ENCODE measurements at regions not wholly inside any gene's neighbourhood (a gene's known extent, or its start where the extent isn't known, plus 50 kb on each side); places are given as distances from the start of the nearest gene placed in this dataset.

- H3K36me3 ChIP-seq (ENCODE audit: control insufficient read depth, insufficient read depth, low read length) = no peaks in the 10 kb centered on the region
- Mint-ChIP-seq H3K4me3 (no peak overlapping the region), H3K27me3 (ENCODE audit: low read depth in 2 of 2) (no peaks in the 10 kb centered on the region), H3K36me3 (no peaks in the 10 kb centered on the region), H3K9me3 (peaks cover 11 to 12% of the 10 kb centered on the region in 2 donors), H3K4me1 (no peaks in the 10 kb centered on the region), H3K27ac (no peak overlapping the region)
- intact Hi-C loops (cut with micrococcal nuclease) = no loop called here
- H3K9me3 ChIP-seq (ENCODE audit: control insufficient read depth, insufficient read depth, low read length) = no peaks in the 10 kb centered on the region
- TF ChIP-seq CTCF (IDR thresholded peaks at IDR 0.05) = no peak
- no peaks in the 10 kb centered on the region for H3K4me1 ChIP-seq (ENCODE audit: control insufficient read depth, insufficient read depth, low read length)
- ATAC-seq (no peak), DNase-seq (no peak)
- no peak overlapping the region for H3K27ac ChIP-seq (ENCODE audit: low read length)
- H3K27me3 ChIP-seq (ENCODE audit: control insufficient read depth, insufficient read depth, low read length) = no peaks in the 10 kb centered on the region
- H3K4me3 ChIP-seq (ENCODE audit: low read length) = no peak overlapping the region
- 95% methylated on average over 8 of the region's 8 CpGs for WGBS (ENCODE audit: insufficient coverage)
These were observed 407.3 kb upstream of the CDH20 start for GRCh38 chr18:60925892-60926291.

- Mint-ChIP-seq H3K27me3 (ENCODE audit: low read depth in 2 of 2) (no peaks in the 10 kb centered on the region), H3K4me1 (no peaks in the 10 kb centered on the region), H3K27ac (no peak overlapping the region), H3K4me3 (no peak overlapping the region), H3K9me3 (peaks cover 17% of the 10 kb centered on the region in 2 donors), H3K36me3 (no peaks in the 10 kb centered on the region)
- TF ChIP-seq CTCF (IDR thresholded peaks at IDR 0.05) = no peak
- Histone ChIP-seq H3K27me3 (ENCODE audit: control insufficient read depth, insufficient read depth, low read length) (no peaks in the 10 kb centered on the region), H3K27ac (ENCODE audit: low read length) (no peak overlapping the region), H3K36me3 (ENCODE audit: control insufficient read depth, insufficient read depth, low read length) (no peaks in the 10 kb centered on the region), H3K4me3 (ENCODE audit: low read length) (no peak overlapping the region), H3K4me1 (ENCODE audit: control insufficient read depth, insufficient read depth, low read length) (no peaks in the 10 kb centered on the region), H3K9me3 (ENCODE audit: control insufficient read depth, insufficient read depth, low read length) (no peaks in the 10 kb centered on the region)
- DNase-seq (no peak), ATAC-seq (no peak)
- 85% methylated on average over 3 of the region's 3 CpGs for WGBS (ENCODE audit: insufficient coverage)
- intact Hi-C loops (cut with micrococcal nuclease) = no loop called here
These were observed 403.3 kb upstream of the CDH20 start for GRCh38 chr18:60929966-60930365.

GRCh38 chr18:60935041-60935910 lies 398.0 kb upstream of the CDH20 start:
- H3K27me3 Mint-ChIP-seq (ENCODE audit: low read depth in 2 of 2) = no peaks in the 10 kb centered on the region
- Histone ChIP-seq H3K27me3 (ENCODE audit: control insufficient read depth, insufficient read depth, low read length) (no peaks in the 10 kb centered on the region), H3K27ac (ENCODE audit: low read length) (no peak overlapping the region), H3K36me3 (ENCODE audit: control insufficient read depth, insufficient read depth, low read length) (no peaks in the 10 kb centered on the region), H3K4me3 (ENCODE audit: low read length) (no peak overlapping the region), H3K9me3 (ENCODE audit: control insufficient read depth, insufficient read depth, low read length) (no peaks in the 10 kb centered on the region), H3K4me1 (ENCODE audit: control insufficient read depth, insufficient read depth, low read length) (no peaks in the 10 kb centered on the region)
- DNase-seq (no peak), ATAC-seq (no peak)
- H3K4me1 Mint-ChIP-seq = no peaks in the 10 kb centered on the region
- H3K9me3 Mint-ChIP-seq = peaks cover 10 to 12% of the 10 kb centered on the region in 2 donors
- WGBS (ENCODE audit: insufficient coverage) = 94% methylated on average over 3 of the region's 5 CpGs
- H3K27ac Mint-ChIP-seq = no peak overlapping the region
- TF ChIP-seq CTCF (IDR thresholded peaks at IDR 0.05) = no peak
- intact Hi-C loops (cut with micrococcal nuclease) = no loop called here
- no peak overlapping the region for H3K4me3 Mint-ChIP-seq
- H3K36me3 Mint-ChIP-seq = no peaks in the 10 kb centered on the region

GRCh38 chr18:60936101-60936500 lies 397.1 kb upstream of the CDH20 start:
- Histone ChIP-seq H3K4me3 (ENCODE audit: low read length) (no peak overlapping the region), H3K27me3 (ENCODE audit: control insufficient read depth, insufficient read depth, low read length) (no peaks in the 10 kb centered on the region), H3K36me3 (ENCODE audit: control insufficient read depth, insufficient read depth, low read length) (no peaks in the 10 kb centered on the region), H3K9me3 (ENCODE audit: control insufficient read depth, insufficient read depth, low read length) (no peaks in the 10 kb centered on the region), H3K27ac (ENCODE audit: low read length) (no peak overlapping the region), H3K4me1 (ENCODE audit: control insufficient read depth, insufficient read depth, low read length) (no peaks in the 10 kb centered on the region)
- Mint-ChIP-seq H3K4me1 (no peaks in the 10 kb centered on the region), H3K4me3 (no peak overlapping the region), H3K9me3 (peaks cover 10 to 12% of the 10 kb centered on the region in 2 donors), H3K27ac (no peak overlapping the region), H3K36me3 (no peaks in the 10 kb centered on the region), H3K27me3 (ENCODE audit: low read depth in 2 of 2) (no peaks in the 10 kb centered on the region)
- ATAC-seq (no peak), DNase-seq (no peak)
- intact Hi-C loops (cut with micrococcal nuclease) = no loop called here
- TF ChIP-seq CTCF (IDR thresholded peaks at IDR 0.05) = no peak
